ENCODE measurements at regions not wholly inside any gene's neighbourhood (a gene's known extent, or its start where the extent isn't known, plus 50 kb on each side); places are given as distances from the start of the nearest gene placed in this dataset.

DNA sequence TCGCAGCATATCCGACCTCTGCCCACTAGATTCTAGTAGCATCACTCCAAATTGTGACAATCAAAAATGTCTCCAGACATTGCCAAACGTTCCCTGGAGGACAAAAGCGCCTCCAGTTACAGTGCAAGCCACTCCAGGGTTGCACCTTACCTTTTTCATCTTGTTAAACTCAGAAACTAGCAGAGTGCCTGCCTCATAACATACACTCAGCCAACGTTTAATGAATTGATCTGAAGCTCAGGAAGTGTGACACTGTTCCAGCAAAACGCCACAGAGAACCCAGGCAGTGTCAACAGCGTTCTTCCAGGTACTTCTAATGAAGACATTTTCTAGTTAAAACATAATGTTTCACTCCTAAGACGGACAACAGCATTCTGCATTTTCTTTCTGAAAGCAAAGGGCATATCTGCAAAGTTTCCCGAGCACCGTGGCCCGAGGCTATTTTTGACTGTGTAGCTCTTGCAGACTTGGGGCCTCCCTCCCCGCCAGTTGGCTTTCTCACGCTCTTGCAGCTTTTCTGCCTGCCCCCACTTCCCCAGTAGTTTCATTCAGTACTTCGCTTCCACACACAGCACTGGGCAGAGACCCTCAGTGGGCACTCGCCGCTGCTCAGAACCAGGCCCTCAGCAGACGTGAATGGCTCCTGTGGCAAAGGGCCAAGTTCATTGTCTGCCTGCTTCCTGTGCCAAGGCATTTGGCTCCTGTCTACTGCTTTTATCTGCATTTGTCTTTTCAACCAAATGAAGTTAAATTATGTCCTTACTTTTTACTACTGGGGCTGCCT lies 133.4 kb upstream of the TTC29 start:
- TF ChIP-seq TAF1 (IDR thresholded peaks at IDR 0.05; ENCODE audit: borderline replicate concordance, low read depth, low read length) (no peak), POLR2AphosphoS5 (IDR thresholded peaks at IDR 0.05; ENCODE audit: low read depth, low read length) (no peak), POLR2A (IDR thresholded peaks at IDR 0.05; ENCODE audit: low read depth, low read length) (no peak)
- DNase-seq (ENCODE audit: insufficient read length) = no peak
- no peak for FAIRE-seq

DNA sequence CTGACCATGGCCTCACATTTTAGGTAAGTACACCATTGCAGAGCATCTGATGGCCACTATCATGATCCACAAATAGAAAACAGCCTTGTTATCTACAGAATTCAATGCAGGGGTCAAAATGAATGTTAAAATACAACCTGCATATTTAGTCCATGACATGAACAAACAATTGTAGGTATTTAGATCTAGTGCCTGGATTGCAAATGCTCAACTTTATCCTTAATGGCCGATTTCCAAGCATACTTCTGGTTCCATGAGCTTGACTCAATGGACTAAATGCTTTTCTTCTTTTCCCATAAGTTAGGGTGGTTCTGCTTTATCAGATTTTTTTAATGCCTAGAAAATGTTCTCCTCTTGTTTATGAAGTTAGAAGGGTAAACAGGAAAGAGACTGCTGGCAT lies 139.2 kb upstream of the TTC29 start:
- FAIRE-seq (no peak), DNase-seq (ENCODE audit: insufficient read length) (no peak)

DNA sequence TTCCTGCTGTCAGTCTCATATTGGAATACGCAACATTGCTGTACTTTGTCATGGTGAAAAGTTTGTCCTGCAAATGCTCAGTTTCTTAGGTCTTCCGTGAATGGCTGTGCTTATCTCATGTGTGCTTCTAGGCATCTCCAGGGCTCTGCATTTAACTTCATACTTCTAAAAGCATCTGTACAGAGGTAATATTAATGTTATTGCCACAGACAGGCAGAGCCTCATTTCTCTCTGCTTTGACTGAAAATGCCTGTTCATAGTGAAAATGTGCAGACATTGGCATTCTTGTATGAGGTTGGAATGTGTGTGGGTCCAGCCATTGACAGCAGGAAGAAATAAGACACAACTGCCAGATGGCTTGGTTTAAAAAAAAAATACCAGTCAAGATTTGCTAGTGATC lies 140.1 kb upstream of the TTC29 start:
- DNase-seq (ENCODE audit: insufficient read length) (no peak), FAIRE-seq (no peak)
- TF ChIP-seq POLR2AphosphoS5 (IDR thresholded peaks at IDR 0.05; ENCODE audit: low read depth, low read length) = no peak
- no peak for TF ChIP-seq TAF1 (IDR thresholded peaks at IDR 0.05; ENCODE audit: borderline replicate concordance, low read depth, low read length)
- no peak for TF ChIP-seq POLR2A (IDR thresholded peaks at IDR 0.05; ENCODE audit: low read depth, low read length)

More for the DNA sequence above, 139.2 kb upstream of the TTC29 start:
- TF ChIP-seq TAF1 (IDR thresholded peaks at IDR 0.05; ENCODE audit: borderline replicate concordance, low read depth, low read length) (no peak), POLR2AphosphoS5 (IDR thresholded peaks at IDR 0.05; ENCODE audit: low read depth, low read length) (no peak), POLR2A (IDR thresholded peaks at IDR 0.05; ENCODE audit: low read depth, low read length) (no peak)

DNA sequence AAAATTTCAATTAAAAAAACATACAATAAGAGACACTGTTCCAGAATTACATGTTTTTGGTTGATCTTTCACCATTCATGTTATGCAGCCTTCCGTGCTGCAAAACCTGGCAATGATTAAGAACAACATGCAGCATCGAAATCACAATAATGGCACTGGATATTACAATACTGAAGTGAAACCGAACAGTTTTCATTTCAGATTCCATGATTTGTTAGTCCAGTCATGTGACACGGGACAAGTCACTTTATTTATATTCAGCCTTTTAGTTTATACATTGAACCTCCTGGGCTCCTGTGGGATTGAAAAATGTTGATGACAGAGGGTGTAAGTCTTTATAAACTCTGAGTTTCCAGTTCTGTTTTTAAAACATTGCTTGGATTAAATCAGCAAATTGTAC lies 142.5 kb upstream of the TTC29 start:
- DNase-seq (ENCODE audit: insufficient read length) = no peak
- FAIRE-seq = no peak
- TF ChIP-seq POLR2A (IDR thresholded peaks at IDR 0.05; ENCODE audit: low read depth, low read length) = no peak
- TF ChIP-seq POLR2AphosphoS5 (IDR thresholded peaks at IDR 0.05; ENCODE audit: low read depth, low read length) = no peak
- no peak for TF ChIP-seq TAF1 (IDR thresholded peaks at IDR 0.05; ENCODE audit: borderline replicate concordance, low read depth, low read length)

DNA sequence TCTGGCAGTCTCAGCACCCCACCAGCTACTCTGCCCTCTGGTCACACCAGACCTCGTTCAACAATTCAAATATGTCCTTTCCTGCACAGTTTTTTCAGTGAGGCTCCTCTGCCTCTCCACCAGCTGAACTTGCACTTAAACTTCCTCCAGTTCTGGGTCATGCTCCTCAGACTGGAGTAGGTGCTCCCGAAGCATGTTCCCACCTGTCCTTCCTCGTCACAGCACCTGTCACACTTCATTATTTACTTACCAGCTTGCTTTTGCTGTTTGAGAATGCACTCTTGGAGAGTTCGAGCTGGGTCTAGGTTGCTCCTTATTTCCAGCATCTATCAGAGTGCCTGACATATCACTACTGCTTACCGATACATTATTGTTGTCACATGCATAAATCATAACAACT lies 144.8 kb upstream of the TTC29 start:
- DNase-seq (ENCODE audit: insufficient read length) (no peak), FAIRE-seq (no peak)
- no peak for TF ChIP-seq TAF1 (IDR thresholded peaks at IDR 0.05; ENCODE audit: borderline replicate concordance, low read depth, low read length)

DNA sequence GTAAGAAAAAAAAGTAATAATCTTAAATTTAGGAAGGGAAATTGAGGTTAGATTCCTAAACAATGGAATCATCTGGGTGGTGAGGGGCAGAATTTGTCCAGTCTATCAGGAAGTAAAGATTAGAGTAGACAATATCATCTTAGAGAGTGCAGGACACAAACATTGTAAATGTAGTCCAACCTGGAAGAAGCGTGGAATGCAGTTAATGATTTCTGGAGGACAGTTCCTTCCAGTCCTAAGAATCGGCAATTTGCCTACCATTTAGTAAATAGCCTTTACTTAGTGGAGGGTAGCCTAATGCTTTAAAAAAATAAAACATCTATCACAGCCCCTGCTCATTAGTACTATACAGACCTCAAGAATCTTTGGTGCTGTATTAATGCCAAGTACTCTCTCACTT lies 147.5 kb upstream of the TTC29 start:
- TF ChIP-seq POLR2AphosphoS5 (IDR thresholded peaks at IDR 0.05; ENCODE audit: low read depth, low read length) (no peak), POLR2A (IDR thresholded peaks at IDR 0.05; ENCODE audit: low read depth, low read length) (no peak), TAF1 (IDR thresholded peaks at IDR 0.05; ENCODE audit: borderline replicate concordance, low read depth, low read length) (no peak)
- DNase-seq (ENCODE audit: insufficient read length) = no peak
- FAIRE-seq = no peak

DNA sequence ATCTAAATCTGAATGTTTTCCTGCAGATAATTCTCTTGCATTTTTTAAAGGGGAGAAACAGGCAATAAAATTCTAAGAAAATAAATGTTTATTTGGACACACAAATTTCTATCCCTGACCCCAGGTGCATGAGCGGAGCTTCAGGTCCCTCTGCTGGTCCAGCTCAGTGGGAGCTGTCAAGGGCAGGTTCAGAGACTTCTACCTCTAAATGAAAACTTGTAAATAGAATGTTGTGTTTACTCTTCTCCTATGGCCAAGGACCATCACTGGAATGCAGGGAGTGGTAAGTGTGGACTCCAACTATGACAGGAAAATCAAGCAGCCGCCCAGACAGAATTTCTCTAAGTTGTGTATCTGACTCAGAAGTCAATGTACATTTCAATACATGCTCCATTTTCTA lies 148.6 kb upstream of the TTC29 start:
- TF ChIP-seq POLR2A (IDR thresholded peaks at IDR 0.05; ENCODE audit: low read depth, low read length) = no peak
- TF ChIP-seq TAF1 (IDR thresholded peaks at IDR 0.05; ENCODE audit: borderline replicate concordance, low read depth, low read length) = no peak
- no peak for TF ChIP-seq POLR2AphosphoS5 (IDR thresholded peaks at IDR 0.05; ENCODE audit: low read depth, low read length)
- no peak for DNase-seq (ENCODE audit: insufficient read length)
- no peak for FAIRE-seq

DNA sequence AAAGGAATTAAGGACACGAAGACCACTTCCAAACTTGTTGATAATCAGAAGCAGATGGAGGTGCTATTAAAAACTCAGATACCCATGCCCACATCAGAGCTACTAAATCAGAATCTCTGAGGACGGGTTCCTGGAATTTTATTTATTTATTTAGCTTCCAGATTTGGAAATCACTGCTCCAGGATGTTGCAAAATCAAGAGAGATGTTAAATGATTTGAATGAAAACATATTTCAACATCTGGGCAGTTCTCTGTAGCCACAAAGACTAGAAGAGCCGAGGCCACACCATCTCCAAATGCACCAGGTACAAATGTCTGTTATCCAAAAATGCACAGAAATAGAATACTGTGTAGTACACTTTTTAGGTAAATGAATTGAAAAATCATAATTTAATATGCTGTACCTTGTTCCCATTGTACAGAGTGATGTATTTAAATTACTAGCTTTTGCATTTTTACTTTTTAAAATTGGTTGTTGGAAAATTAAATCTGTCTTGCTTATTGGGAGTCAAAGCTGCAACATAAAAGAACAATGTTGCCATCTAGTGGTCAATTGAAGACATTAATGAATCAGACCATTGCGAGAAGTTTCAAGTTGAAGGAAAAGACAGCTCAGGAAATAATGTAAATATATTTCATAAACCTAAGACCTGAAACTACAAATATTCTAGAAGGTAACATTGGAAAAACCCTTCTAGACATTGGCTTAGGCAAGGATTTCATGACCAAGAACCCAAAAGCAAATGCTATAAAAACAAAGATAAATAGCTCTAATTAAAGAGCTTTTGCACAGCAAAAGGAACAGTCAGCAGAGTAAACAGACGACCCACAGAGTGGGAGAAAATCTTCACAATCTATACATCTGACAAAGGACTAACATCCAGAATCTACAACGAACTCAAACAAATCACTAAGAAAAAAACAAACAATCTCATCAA lies 151.3 kb upstream of the TTC29 start:
- DNase-seq (ENCODE audit: insufficient read length) (no peak), FAIRE-seq (no peak)
- TF ChIP-seq POLR2AphosphoS5 (IDR thresholded peaks at IDR 0.05; ENCODE audit: low read depth, low read length) (no peak), TAF1 (IDR thresholded peaks at IDR 0.05; ENCODE audit: borderline replicate concordance, low read depth, low read length) (no peak), POLR2A (IDR thresholded peaks at IDR 0.05; ENCODE audit: low read depth, low read length) (no peak)

DNA sequence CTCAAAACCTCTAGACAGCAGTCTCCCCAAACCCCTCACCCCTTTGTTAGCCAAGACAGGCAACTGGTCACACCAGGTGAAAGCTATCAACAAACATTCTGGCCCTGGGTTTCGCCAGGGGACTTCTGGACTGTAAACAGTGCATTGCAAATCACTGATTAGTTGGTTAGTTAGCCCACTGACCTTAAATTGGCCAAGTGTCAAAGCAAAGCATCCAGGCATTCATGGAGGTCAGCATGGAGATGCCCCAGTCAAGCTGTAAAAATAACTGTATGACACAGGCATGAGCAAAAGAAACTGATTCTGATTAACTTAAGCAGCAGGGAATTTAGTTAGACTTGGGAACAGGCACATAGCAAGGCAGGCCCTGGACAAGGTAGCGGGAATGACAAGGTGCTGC lies 156.0 kb upstream of the TTC29 start:
- FAIRE-seq (no peak), DNase-seq (ENCODE audit: insufficient read length) (no peak)
- no peak for TF ChIP-seq POLR2A (IDR thresholded peaks at IDR 0.05; ENCODE audit: low read depth, low read length)
- TF ChIP-seq POLR2AphosphoS5 (IDR thresholded peaks at IDR 0.05; ENCODE audit: low read depth, low read length) = no peak
- TF ChIP-seq TAF1 (IDR thresholded peaks at IDR 0.05; ENCODE audit: borderline replicate concordance, low read depth, low read length) = no peak

DNA sequence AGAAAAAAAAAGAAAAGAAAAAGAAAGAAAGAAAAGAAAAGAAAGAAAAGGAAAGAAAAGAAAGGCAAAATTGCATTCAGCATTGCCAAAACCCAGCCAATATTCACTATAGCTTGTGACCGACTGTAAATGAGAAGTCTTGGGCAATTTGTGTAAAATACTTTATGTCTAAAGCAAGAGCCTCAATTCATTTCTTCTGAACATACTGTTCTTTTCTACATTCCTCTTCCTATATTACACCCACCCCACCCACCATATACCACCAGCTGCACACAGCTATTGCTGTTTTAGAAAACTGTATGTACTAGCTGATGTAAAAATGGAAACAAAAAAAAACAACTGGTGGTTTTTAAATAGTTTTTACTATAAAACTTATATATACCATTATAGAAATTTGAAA lies 156.9 kb upstream of the TTC29 start:
- TF ChIP-seq TAF1 (IDR thresholded peaks at IDR 0.05; ENCODE audit: borderline replicate concordance, low read depth, low read length) (no peak), POLR2AphosphoS5 (IDR thresholded peaks at IDR 0.05; ENCODE audit: low read depth, low read length) (no peak), POLR2A (IDR thresholded peaks at IDR 0.05; ENCODE audit: low read depth, low read length) (no peak)
- FAIRE-seq (no peak), DNase-seq (ENCODE audit: insufficient read length) (no peak)

DNA sequence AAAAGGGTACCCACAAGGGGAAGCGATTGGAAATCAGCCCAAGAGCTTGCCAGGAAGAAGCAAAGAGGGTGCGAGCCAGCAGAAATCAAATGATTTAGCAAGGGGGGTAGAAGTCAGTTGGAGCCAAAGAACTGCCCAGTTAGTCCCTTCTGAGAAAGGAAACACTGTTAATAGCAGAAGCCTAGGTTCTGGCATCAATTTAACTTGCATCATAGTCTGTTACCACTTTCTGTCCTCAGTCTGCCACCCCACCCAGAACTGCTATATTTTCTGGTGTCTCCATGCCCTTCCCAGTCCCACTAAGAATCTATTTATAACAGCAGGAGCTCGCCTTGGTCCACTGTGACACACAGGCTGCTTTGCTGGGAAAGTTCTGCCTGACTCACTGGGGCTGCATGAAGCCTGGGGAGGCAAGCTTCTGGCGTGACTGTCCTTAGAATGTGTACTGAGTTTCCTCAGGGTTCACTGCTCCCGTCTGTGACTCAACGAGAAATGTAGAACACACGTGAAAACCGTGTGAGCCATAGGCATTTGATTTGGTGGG lies 157.8 kb upstream of the TTC29 start:
- no peak for DNase-seq (ENCODE audit: insufficient read length)
- FAIRE-seq = no peak
- TF ChIP-seq POLR2AphosphoS5 (IDR thresholded peaks at IDR 0.05; ENCODE audit: low read depth, low read length) = no peak

DNA sequence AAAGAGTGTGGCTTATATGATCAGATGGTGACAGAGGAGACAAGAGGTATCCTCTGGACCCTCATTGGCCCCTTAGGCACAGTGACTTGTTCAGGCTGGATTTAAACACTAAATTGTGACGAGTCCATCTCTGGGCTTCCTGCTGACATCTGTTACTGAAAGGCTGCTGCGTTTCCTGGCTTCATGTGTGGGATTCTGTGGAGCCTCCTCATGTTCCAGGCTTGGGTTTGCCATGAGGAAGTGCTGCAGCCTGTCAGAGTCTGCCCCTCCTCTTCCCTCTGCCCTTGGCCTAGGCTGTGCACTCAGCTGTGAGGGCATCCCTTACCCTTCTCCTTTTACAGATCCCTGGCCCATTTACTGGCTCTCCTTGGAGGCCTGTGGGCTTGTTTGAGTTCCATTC lies 159.1 kb upstream of the TTC29 start:
- FAIRE-seq = no peak

More for the DNA sequence above, 159.1 kb upstream of the TTC29 start:
- DNase-seq (ENCODE audit: insufficient read length) = no peak
- TF ChIP-seq TAF1 (IDR thresholded peaks at IDR 0.05; ENCODE audit: borderline replicate concordance, low read depth, low read length) = no peak
- TF ChIP-seq POLR2A (IDR thresholded peaks at IDR 0.05; ENCODE audit: low read depth, low read length) = no peak
- no peak for TF ChIP-seq POLR2AphosphoS5 (IDR thresholded peaks at IDR 0.05; ENCODE audit: low read depth, low read length)

All from GM12892 (cell line).